Heart right ventricle (tissue), 16 donors: ENCODE measurements at regions not wholly inside any gene's neighbourhood (a gene's known extent, or its start where the extent isn't known, plus 50 kb on each side); places are given as distances from the start of the nearest gene placed in this dataset.

Experiments used
- ATAC-seq, 8 donors: fragments of 200-7000 bp; cut with Tn5 transposase; one replicate each; pipeline ENCODE4 v1.9.1; 2020; ENCODE audit warnings: mild to moderate bottlenecking in 8 of 8, moderate library complexity in 8 of 8, moderate number of reproducible peaks in 1 of 8
- DNase-seq, 2 donors: peaks; one replicate each; pipeline ENCODE4 v3.0.0-alpha.2; 2020
- H3K27ac ChIP-seq, 10 donors: fragments of 200-600 bp; sonication (generic) in 2 of 10; one replicate each; pipeline versions ENCODE4 v1.5.0 to v1.8.0; 2020 to 2022; ENCODE audit warnings: mild to moderate bottlenecking in 3 of 10
- H3K27me3 ChIP-seq, 7 donors: fragments of 200-600 bp; one replicate each; pipeline ENCODE4 v1.8.0; 2021 to 2022; ENCODE audit warnings: mild to moderate bottlenecking in 2 of 7
- H3K36me3 ChIP-seq, 9 donors: fragments of 200-600 bp; sonication (generic) in 1 of 9; one replicate each; pipeline versions ENCODE4 v1.5.0 to v1.8.0; 2020 to 2022; ENCODE audit warnings: mild to moderate bottlenecking in 2 of 9
- H3K4me1 ChIP-seq, 9 donors: fragments of 200-600 bp; sonication (generic) in 1 of 9; one replicate each; pipeline versions ENCODE4 v1.5.0 to v1.8.0; 2020 to 2022; ENCODE audit warnings: mild to moderate bottlenecking in 4 of 9
- H3K4me3 ChIP-seq, 10 donors: fragments of 200-600 bp; sonication (generic) in 2 of 10; one replicate each; pipeline versions ENCODE4 v1.5.0 to v1.8.0; 2020 to 2022; ENCODE audit warnings: mild to moderate bottlenecking in 7 of 10, moderate library complexity in 2 of 10
- H3K9me3 ChIP-seq, 11 donors: fragments of 200-600 bp in 10 of 11; sonication (generic) in 2 of 11; one replicate each; pipeline versions ENCODE4 v1.5.0 to v1.8.0; 2013 to 2022; ENCODE audit warnings: mild to moderate bottlenecking in 2 of 11, control low read depth in 1 of 11, moderate library complexity in 1 of 11
- CTCF ChIP-seq, 9 donors: fragments of 200-600 bp; sonication (generic) in 2 of 9; IDR thresholded peaks; one replicate each; pipeline versions ENCODE4 v1.5.0 to v1.8.0; 2021 to 2022; ENCODE audit warnings: antibody characterized with exemption in 9 of 9, mild to moderate bottlenecking in 5 of 9, moderate library complexity in 1 of 9
- WGBS, 2 donors: extraction: QIAGEN DNeasy Blood & Tissue Kit; methylation state at CpG; one replicate each; pipeline ENCODE4 v1.1.7; 2013; ENCODE audit warnings: inconsistent platforms in 1 of 2; 5-methylcytosine and 5-hydroxymethylcytosine counted together
- intact Hi-C, 10 donors: fragments of 100-400 bp; cut with DNase I; formaldehyde crosslinking; loops; one replicate each; pipeline versions ENCODE4 v1.11.1 to v1.14.2; 2022
- donor health status: Arrhythmogenic right ventricular cardiomyopathy.
- donor health status: ischemic (EF 13 %, LVEDD 7.1; RV severe dilation, severe dysfunction).
- donor health status: healthy with polysubstance abuse.
- donor health status: DM: no; HTN: yes; CAD: no.
- donor health status: DM: no; HTN: no; CAD: no.
- donor health status: ischemic (EF 25% LVEDD 6.9; RV normal size, moderate dysfunction).
- donor health status: ischemic (EF 25% LVEDD 5.7; RV mildly dilated, moderate dysfunction).
- donor health status: healthy.
- donor health status: DM: yes; HTN: yes; CAD: no.
- donor health status: Ischemic cardiomyopathy.
- donor health status: ischemic (EF 35%, LVEDD 5.7; RV mildly dilated, moderate dysfunction).
- donor health status: nonischemic (EF 11% LVEDD 7.7; RV severe dilation, severe dysfunction).
- donor health status: DM: yes; HTN: yes; CAD: no.
- donor health status: PGD.
- donor health status: ischemic (EF 29% LVEDD 5.4; RV normal size, mild dysfunction).
- donor health status: nonischemic (EF 23%, LVEDD 6.1; RV moderate dilation, normal function).

- intact Hi-C loops: no loop called here
- TF ChIP-seq CTCF (IDR thresholded peaks at IDR 0.05): no peak
- Histone ChIP-seq H3K27ac (no peak overlapping the region), H3K4me1 (no peaks in the 10 kb centered on the region), H3K4me3 (no peak overlapping the region), H3K36me3 (no peaks in the 10 kb centered on the region), H3K9me3 (no peaks in the 10 kb centered on the region), H3K27me3 (no peaks in the 10 kb centered on the region)
- DNase-seq (no peak), ATAC-seq (no peak)
- 90 to 96% methylated on average over 6 of the region's 6 CpGs for WGBS, 2 donors
These were observed 63.5 kb downstream of the TIGD2 start for GRCh38 chr4:89174784-89175183.

- intact Hi-C loops: no loop called here
- DNase-seq: no peak
- Histone ChIP-seq H3K27ac (no peak overlapping the region), H3K27me3 (no peaks in the 10 kb centered on the region), H3K36me3 (no peaks in the 10 kb centered on the region), H3K9me3 (no peaks in the 10 kb centered on the region), H3K4me3 (no peak overlapping the region), H3K4me1 (no peaks in the 10 kb centered on the region)
- no peak for TF ChIP-seq CTCF (IDR thresholded peaks at IDR 0.05)
- ATAC-seq: no peak
These were observed 64.3 kb downstream of the TIGD2 start for GRCh38 chr4:89175611-89176010.

- ATAC-seq: no peak
These were observed 66.5 kb downstream of the TIGD2 start for GRCh38 chr4:89177807-89178206.

GRCh38 chr4:89184407-89184806 lies 73.1 kb downstream of the TIGD2 start:
- no peaks in the 10 kb centered on the region for H3K27me3 ChIP-seq
- TF ChIP-seq CTCF (IDR thresholded peaks at IDR 0.05): no peak
- H3K9me3 ChIP-seq: peaks cover 0 to 6% (median 0%) of the 10 kb centered on the region in 11 donors
- H3K27ac ChIP-seq: no peak overlapping the region
- no peaks in the 10 kb centered on the region for H3K36me3 ChIP-seq
- H3K4me3 ChIP-seq: no peak overlapping the region
- 0 to 17% methylated on average over 1 of the region's 1 CpG for WGBS, 2 donors
- DNase-seq (no peak), ATAC-seq (no peak)
- intact Hi-C loops: no loop called here
- no peaks in the 10 kb centered on the region for H3K4me1 ChIP-seq

More at GRCh38 chr4:89177807-89178206, 66.5 kb downstream of the TIGD2 start:
- DNase-seq: no peak
- intact Hi-C loops: no loop called here
- no peak for TF ChIP-seq CTCF (IDR thresholded peaks at IDR 0.05)
- 62 to 68% methylated on average over 1 of the region's 1 CpG for WGBS, 2 donors
- no peaks in the 10 kb centered on the region for H3K27me3 ChIP-seq
- no peaks in the 10 kb centered on the region for H3K9me3 ChIP-seq
- no peak overlapping the region for H3K4me3 ChIP-seq
- H3K4me1 ChIP-seq: no peaks in the 10 kb centered on the region
- no peaks in the 10 kb centered on the region for H3K36me3 ChIP-seq
- no peak overlapping the region for H3K27ac ChIP-seq
